ENCODE measurements at regions not wholly inside any gene's neighbourhood (a gene's known extent, or its start where the extent isn't known, plus 50 kb on each side); places are given as distances from the start of the nearest gene placed in this dataset.

DNA sequence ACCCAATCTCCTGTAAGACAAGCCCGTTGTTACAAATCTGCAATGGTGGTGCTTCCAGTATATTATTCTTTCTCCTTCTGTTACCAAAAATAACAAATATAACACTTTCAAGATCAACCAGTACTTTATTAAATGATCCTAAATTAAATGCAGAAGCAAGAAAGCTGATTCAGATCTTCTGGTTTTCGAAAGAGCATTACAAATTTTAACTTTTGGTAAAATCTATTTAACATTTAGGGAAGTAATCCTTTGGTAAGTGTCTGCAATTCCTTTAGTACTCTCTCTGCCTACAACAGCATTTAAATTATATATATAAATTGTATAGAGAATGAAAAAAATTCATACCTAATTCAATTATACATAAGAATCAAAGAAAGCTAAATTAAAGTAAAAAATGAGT lies 198.6 kb upstream of the HMCN1 start:
- H2AFZ ChIP-seq (ENCODE audit: low read depth, low read length, severe bottlenecking) = no peak overlapping the region
- H3K27me3 ChIP-seq (ENCODE audit: low read length) = 0 out of 2 replicates have a peak, but pooled peaks cover 6% of the 10 kb centered on the region
- H4K20me1 ChIP-seq (ENCODE audit: low read depth, low read length) = no peaks in the 10 kb centered on the region
- no peak overlapping the region for H3K4me3 ChIP-seq (ENCODE audit: insufficient read depth, low read length, poor library complexity, severe bottlenecking)
- no peak overlapping the region for H3K9ac ChIP-seq (ENCODE audit: low read length)
- TF ChIP-seq EZH2phosphoT487 (conservative IDR thresholded peaks at IDR 0.05; ENCODE audit: low read length) = no peak
- no peak for TF ChIP-seq CTCF (IDR thresholded peaks at IDR 0.05; ENCODE audit: insufficient read depth, low read length, poor library complexity, severe bottlenecking)
- no peak overlapping the region for H3K27ac ChIP-seq (ENCODE audit: low read depth, low read length)
- no peaks in the 10 kb centered on the region for H3K9me2 ChIP-seq (replicated peaks; ENCODE audit: insufficient read depth, low read length)
- H3K79me2 ChIP-seq (ENCODE audit: insufficient read depth, low read length) = no peaks in the 10 kb centered on the region
- H3K36me3 ChIP-seq (ENCODE audit: low read length) = no peaks in the 10 kb centered on the region
- no peaks in the 10 kb centered on the region for H3K9me3 ChIP-seq (ENCODE audit: insufficient read depth, low read length)
- no peak overlapping the region for H3K4me2 ChIP-seq (ENCODE audit: low read depth, low read length, poor library complexity, severe bottlenecking)
- no peaks in the 10 kb centered on the region for H3F3A ChIP-seq (ENCODE audit: insufficient read depth)

DNA sequence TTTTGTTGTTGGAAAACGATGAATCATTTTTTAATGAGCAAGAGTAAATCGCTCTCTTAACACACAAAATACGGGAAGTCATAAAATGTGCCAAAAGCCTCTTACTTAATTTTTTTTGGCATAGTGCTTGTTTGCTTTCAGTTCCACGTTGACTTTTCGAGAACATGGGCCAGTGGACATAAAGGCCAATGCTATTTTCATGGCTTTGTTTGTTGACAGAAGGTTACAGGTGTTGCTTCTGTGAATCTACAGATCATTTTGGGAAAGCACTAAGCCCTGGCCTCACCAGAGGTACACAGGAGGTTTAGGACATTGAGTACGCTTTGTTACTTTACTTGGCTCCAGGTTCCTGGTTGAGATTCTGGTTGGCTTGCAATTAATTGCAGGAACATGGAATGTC lies 199.4 kb upstream of the HMCN1 start:
- H3K9ac ChIP-seq (ENCODE audit: low read length) = no peak overlapping the region
- TF ChIP-seq CTCF (IDR thresholded peaks at IDR 0.05; ENCODE audit: insufficient read depth, low read length, poor library complexity, severe bottlenecking) = no peak
- no peak for TF ChIP-seq EZH2phosphoT487 (conservative IDR thresholded peaks at IDR 0.05; ENCODE audit: low read length)
- H3K27me3 ChIP-seq (ENCODE audit: low read length) = 0 out of 2 replicates have a peak, but pooled peaks cover 6% of the 10 kb centered on the region
- no peaks in the 10 kb centered on the region for H3K36me3 ChIP-seq (ENCODE audit: low read length)
- H3K27ac ChIP-seq (ENCODE audit: low read depth, low read length) = no peak overlapping the region
- no peaks in the 10 kb centered on the region for H3K79me2 ChIP-seq (ENCODE audit: insufficient read depth, low read length)
- H4K20me1 ChIP-seq (ENCODE audit: low read depth, low read length) = no peaks in the 10 kb centered on the region
- no peak overlapping the region for H3K4me2 ChIP-seq (ENCODE audit: low read depth, low read length, poor library complexity, severe bottlenecking)
- H3K4me3 ChIP-seq (ENCODE audit: insufficient read depth, low read length, poor library complexity, severe bottlenecking) = no peak overlapping the region
- no peaks in the 10 kb centered on the region for H3K9me2 ChIP-seq (replicated peaks; ENCODE audit: insufficient read depth, low read length)
- no peak overlapping the region for H2AFZ ChIP-seq (ENCODE audit: low read depth, low read length, severe bottlenecking)
- no peaks in the 10 kb centered on the region for H3F3A ChIP-seq (ENCODE audit: insufficient read depth)
- H3K9me3 ChIP-seq (ENCODE audit: insufficient read depth, low read length) = no peaks in the 10 kb centered on the region

- H3K9me3 ChIP-seq (ENCODE audit: insufficient read depth, low read length) = no peaks in the 10 kb centered on the region
- H3K79me2 ChIP-seq (ENCODE audit: insufficient read depth, low read length) = no peaks in the 10 kb centered on the region
- H3K27me3 ChIP-seq (ENCODE audit: low read length) = 0 out of 2 replicates have a peak, but pooled peaks cover 6% of the 10 kb centered on the region
- H3K4me3 ChIP-seq (ENCODE audit: insufficient read depth, low read length, poor library complexity, severe bottlenecking) = no peak overlapping the region
- no peaks in the 10 kb centered on the region for H4K20me1 ChIP-seq (ENCODE audit: low read depth, low read length)
- H3F3A ChIP-seq (ENCODE audit: insufficient read depth) = no peaks in the 10 kb centered on the region
- no peak overlapping the region for H3K9ac ChIP-seq (ENCODE audit: low read length)
- H3K4me2 ChIP-seq (ENCODE audit: low read depth, low read length, poor library complexity, severe bottlenecking) = no peak overlapping the region
- no peak overlapping the region for H2AFZ ChIP-seq (ENCODE audit: low read depth, low read length, severe bottlenecking)
- no peak overlapping the region for H3K27ac ChIP-seq (ENCODE audit: low read depth, low read length)
- H3K36me3 ChIP-seq (ENCODE audit: low read length) = no peaks in the 10 kb centered on the region
- no peaks in the 10 kb centered on the region for H3K9me2 ChIP-seq (replicated peaks; ENCODE audit: insufficient read depth, low read length)
- TF ChIP-seq EZH2phosphoT487 (conservative IDR thresholded peaks at IDR 0.05; ENCODE audit: low read length) (no peak), CTCF (IDR thresholded peaks at IDR 0.05; ENCODE audit: insufficient read depth, low read length, poor library complexity, severe bottlenecking) (no peak)
Measured at GRCh38 chr1:185533596-185533995, 200.6 kb upstream of the HMCN1 start.

Measured in SU-DHL-6 (cell line).